GM12892 (cell line): ENCODE measurements at regions not wholly inside any gene's neighbourhood (a gene's known extent, or its start where the extent isn't known, plus 50 kb on each side); places are given as distances from the start of the nearest gene placed in this dataset.

ENCODE experiments used
- POLR2A ChIP-seq: IDR thresholded peaks from 2 replicates; pipeline ENCODE4 v1.6.1; 2011; ENCODE audit warnings: low read depth, low read length, control low read depth
- POLR2AphosphoS5 ChIP-seq: IDR thresholded peaks from 2 replicates; pipeline ENCODE4 v1.6.1; 2011; ENCODE audit warnings: low read depth, low read length, control low read depth
- TAF1 ChIP-seq: IDR thresholded peaks from 2 replicates; pipeline ENCODE4 v1.6.1; 2011; ENCODE audit warnings: low read depth, mild to moderate bottlenecking, control low read depth, low read length, borderline replicate concordance

- TF ChIP-seq POLR2A = no peak
- TF ChIP-seq POLR2AphosphoS5 = no peak
- TF ChIP-seq TAF1 = no peak
These were observed 82.6 kb downstream of the EN1 start for GRCh38 chr2:118764855-118765254.
